H1 (cell line): ENCODE measurements at regions not wholly inside any gene's neighbourhood (a gene's known extent, or its start where the extent isn't known, plus 50 kb on each side); places are given as distances from the start of the nearest gene placed in this dataset.

Source experiments
- CTCF ChIA-PET: fragments of 300-600 bp; sonication (Branson Sonifier 250); formaldehyde crosslinking; loops from one replicate; lab custom pipeline; 2021; ENCODE audit not compliant: partially characterized antibody; lab: Charles Lee
- POLR2A ChIA-PET: fragments of 300-600 bp; sonication (Branson Sonifier 250); formaldehyde crosslinking; loops from one replicate; lab custom pipeline; 2021; ENCODE audit warnings: inconsistent platforms; ENCODE audit not compliant: partially characterized antibody; lab: Charles Lee
- DNase-seq, 2 experiments: peaks; one replicate each; pipeline versions ENCODE4 v3.0.0 to v3.0.0-alpha.2; 2010 to 2022; ENCODE audit warnings: low spot score in 2 of 2, low read depth in 1 of 2, mixed read lengths in 1 of 2
- FAIRE-seq: peaks from 2 replicates; lab custom pipeline; 2011; peaks lifted over from hg19 to GRCh38; lab: Jason Lieb, UNC
- H2AFZ ChIP-seq: 2 replicates; pipeline ENCODE4 v1.8.1; 2012; ENCODE audit warnings: low read length, inconsistent platforms
- H2AK5ac ChIP-seq: 2 replicates; pipeline ENCODE4 v1.6.1; 2013; ENCODE audit warnings: low read depth, low read length
- H2BK120ac ChIP-seq: replicated peaks from 2 replicates; pipeline ENCODE3; 2013; ENCODE audit warnings: low read depth, low read length, inconsistent platforms
- H2BK12ac ChIP-seq: 2 replicates; pipeline ENCODE4 v1.6.1; 2013; ENCODE audit warnings: low read depth, low read length
- H2BK15ac ChIP-seq: 2 replicates; pipeline ENCODE4 v1.6.1; 2013; ENCODE audit warnings: low read length
- H2BK20ac ChIP-seq: 2 replicates; pipeline ENCODE4 v1.6.1; 2013; ENCODE audit warnings: low read length
- H2BK5ac ChIP-seq: 2 replicates; pipeline ENCODE4 v1.6.1; 2013; ENCODE audit warnings: low read depth, low read length
- H3K14ac ChIP-seq: 2 replicates; pipeline ENCODE4 v1.6.1; 2013; ENCODE audit warnings: inconsistent platforms; ENCODE audit not compliant: insufficient read length
- H3K18ac ChIP-seq: 2 replicates; pipeline ENCODE4 v1.6.1; 2013; ENCODE audit warnings: low read length; ENCODE audit errors: extremely low read depth
- H3K23ac ChIP-seq: 2 replicates; pipeline ENCODE4 v1.6.1; 2013; ENCODE audit warnings: inconsistent platforms; ENCODE audit not compliant: insufficient read length
- H3K23me2 ChIP-seq: 2 replicates; pipeline ENCODE4 v1.6.1; 2013; ENCODE audit warnings: low read depth, low read length
- H3K27ac ChIP-seq: 2 replicates; pipeline ENCODE4 v1.6.1; 2011; ENCODE audit warnings: low read depth, low read length, inconsistent platforms
- H3K27me3 ChIP-seq, 4 experiments: replicated peaks in 1 of 4; 1 replicate in 1 of 4; 2 replicates in 3 of 4; pipeline versions ENCODE4 v1.6.1 to v1.8.1; 2011 to 2013; ENCODE audit warnings: low read length in 3 of 4, mild to moderate bottlenecking in 3 of 4, inconsistent platforms in 2 of 4, mixed read lengths in 2 of 4, moderate library complexity in 1 of 4; ENCODE audit not compliant: control insufficient read depth in 3 of 4, insufficient read depth in 3 of 4; ENCODE audit errors: extremely low read depth in 1 of 4
- H3K36me3 ChIP-seq, 4 experiments: 2 replicates each; pipeline versions ENCODE4 v1.6.1 to v1.8.1; 2011 to 2013; ENCODE audit warnings: mild to moderate bottlenecking in 4 of 4, low read length in 3 of 4, moderate library complexity in 2 of 4, control low read depth in 1 of 4, inconsistent platforms in 1 of 4; ENCODE audit not compliant: insufficient read depth in 4 of 4, control insufficient read depth in 2 of 4
- H3K4ac ChIP-seq: replicated peaks from 2 replicates; pipeline ENCODE3; 2013; ENCODE audit warnings: low read length, low read depth, mixed read lengths, inconsistent platforms; ENCODE audit not compliant: insufficient read length
- H3K4me1 ChIP-seq, 4 experiments: replicated peaks in 1 of 4; 1 replicate in 1 of 4; 2 replicates in 3 of 4; pipeline versions ENCODE4 v1.6.1 to v1.8.1; 2011 to 2013; ENCODE audit warnings: low read length in 3 of 4, inconsistent platforms in 2 of 4, mixed read lengths in 1 of 4; ENCODE audit not compliant: insufficient read depth in 4 of 4, control insufficient read depth in 3 of 4
- H3K4me2 ChIP-seq, 2 experiments: 2 replicates each; pipeline versions ENCODE4 v1.6.1 to v1.8.1; 2011 to 2013; ENCODE audit warnings: low read depth in 2 of 2, low read length in 2 of 2, control low read depth in 1 of 2, inconsistent platforms in 1 of 2, mild to moderate bottlenecking in 1 of 2; ENCODE audit not compliant: insufficient read depth in 1 of 2
- H3K4me3 ChIP-seq, 4 experiments: fragments of 200-600, 300-600 bp in 1 of 4; sonication (generic), shearing (Covaris generic), sonication (Bioruptor Twin) in 1 of 4; 2 replicates each; pipeline versions ENCODE4 v1.5.1 to v1.8.1; 2011 to 2016; ENCODE audit warnings: low read length in 4 of 4, low read depth in 3 of 4, control low read depth in 2 of 4, inconsistent platforms in 2 of 4, mild to moderate bottlenecking in 2 of 4, mixed read lengths in 1 of 4, moderate library complexity in 1 of 4; ENCODE audit not compliant: insufficient read depth in 2 of 4; ENCODE audit errors: extremely low read depth in 1 of 4
- H3K56ac ChIP-seq: replicated peaks from 2 replicates; pipeline ENCODE3; 2013; ENCODE audit warnings: low read depth, mild to moderate bottlenecking, mixed read lengths, low read length, inconsistent platforms; ENCODE audit not compliant: insufficient read length
- H3K79me1 ChIP-seq: 2 replicates; pipeline ENCODE4 v1.6.1; 2013; ENCODE audit warnings: low read depth, low read length, control low read depth
- H3K79me2 ChIP-seq, 2 experiments: 2 replicates each; pipeline versions ENCODE4 v1.6.1 to v1.8.1; 2012 to 2013; ENCODE audit warnings: low read length in 2 of 2, mild to moderate bottlenecking in 2 of 2, inconsistent platforms in 1 of 2; ENCODE audit not compliant: insufficient read depth in 2 of 2, control insufficient read depth in 1 of 2
- H3K9ac ChIP-seq, 4 experiments: replicated peaks in 1 of 4; 1 replicate in 1 of 4; 2 replicates in 3 of 4; pipeline versions ENCODE4 v1.6.1 to v1.8.1; 2011 to 2013; ENCODE audit warnings: low read depth in 3 of 4, low read length in 3 of 4, control low read depth in 2 of 4, mild to moderate bottlenecking in 2 of 4, moderate library complexity in 2 of 4, inconsistent platforms in 1 of 4; ENCODE audit errors: extremely low read depth in 1 of 4
- H3K9me3 ChIP-seq, 2 experiments: 2 replicates each; pipeline versions ENCODE4 v1.6.1 to v1.8.1; 2012 to 2013; ENCODE audit warnings: mild to moderate bottlenecking in 2 of 2, moderate library complexity in 2 of 2, control low read depth in 1 of 2, inconsistent platforms in 1 of 2, low read depth in 1 of 2, low read length in 1 of 2, mixed read lengths in 1 of 2; ENCODE audit not compliant: insufficient read depth in 2 of 2
- H4K20me1 ChIP-seq, 2 experiments: replicated peaks in 1 of 2; 2 replicates each; pipeline versions ENCODE3 to v1.8.1; 2011 to 2013; ENCODE audit warnings: inconsistent platforms in 2 of 2, low read length in 2 of 2, mild to moderate bottlenecking in 1 of 2; ENCODE audit not compliant: insufficient read depth in 2 of 2, control insufficient read depth in 1 of 2
- H4K5ac ChIP-seq: 2 replicates; pipeline ENCODE4 v1.6.1; 2013; ENCODE audit warnings: low read length, low read depth, mixed read lengths, inconsistent platforms; ENCODE audit not compliant: insufficient read length
- H4K8ac ChIP-seq: 2 replicates; pipeline ENCODE4 v1.8.0; 2013; ENCODE audit warnings: mild to moderate bottlenecking, moderate library complexity, low read length, inconsistent platforms; ENCODE audit not compliant: insufficient read depth; ENCODE audit errors: extremely low read depth
- H4K91ac ChIP-seq: replicated peaks from 2 replicates; pipeline ENCODE3; 2013; ENCODE audit warnings: low read length, mixed read lengths, inconsistent platforms; ENCODE audit not compliant: insufficient read length
- POLR2AphosphoS5 ChIP-seq: IDR thresholded peaks from 2 replicates; pipeline ENCODE4 v1.6.1; 2011; ENCODE audit warnings: low read depth, low read length
- WGBS, 2 experiments: shearing (Covaris generic) in 1 of 2; methylation state at CpG; one replicate each; pipeline versions ENCODE4 v1.1.6 to v1.1.7; 2013 to 2015; ENCODE audit warnings: low lambda C conversion rate in 2 of 2, mixed read lengths in 2 of 2, inconsistent platforms in 1 of 2, low coverage in 1 of 2, missing lambda C conversion rate in 1 of 2; ENCODE audit not compliant: insufficient replicate concordance in 2 of 2, insufficient coverage in 1 of 2, insufficient read length in 1 of 2; ENCODE audit errors: extremely low coverage in 1 of 2, missing lambda C conversion rate in 1 of 2; 5-methylcytosine and 5-hydroxymethylcytosine counted together
- TF ChIP-seq, protein P1 (sequence below): IDR thresholded peaks from 2 replicates; pipeline ENCODE4 v1.6.1; 2012; ENCODE audit warnings: inconsistent platforms

DNA sequence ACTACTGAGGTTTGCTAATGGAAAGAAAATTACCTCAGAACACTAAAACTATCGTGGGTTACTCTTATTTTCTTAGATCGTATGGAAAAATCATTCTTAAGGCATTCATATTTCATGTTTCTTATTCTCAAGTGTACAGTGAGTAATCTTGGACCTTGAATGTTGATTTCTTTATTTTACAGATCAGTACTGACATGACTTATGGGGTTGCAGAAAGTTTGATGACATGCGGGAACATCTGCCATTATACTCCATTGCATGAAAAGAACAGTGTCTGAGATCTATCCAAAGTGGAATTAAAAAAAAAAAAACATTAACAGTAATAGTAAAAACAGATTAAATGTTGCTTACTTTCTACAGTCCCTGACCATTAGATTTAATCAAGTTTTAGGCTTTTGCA lies 1290.2 kb upstream of the WWC1 start:
- Histone ChIP-seq H4K8ac (no peak overlapping the region), H3K36me3 (no peaks in the 10 kb centered on the region), H3K4me3 (no peak overlapping the region), H4K5ac (no peak overlapping the region), H3K4ac (no peak overlapping the region), H3K23me2 (no peaks in the 10 kb centered on the region), H3K23ac (no peak overlapping the region), H3K79me2 (no peaks in the 10 kb centered on the region), H2AFZ (no peak overlapping the region), H3K14ac (no peak overlapping the region), H3K79me1 (no peaks in the 10 kb centered on the region), H3K9ac (no peak overlapping the region), H3K4me2 (no peak overlapping the region), H4K20me1 (no peaks in the 10 kb centered on the region), H3K56ac (no peak overlapping the region), H2AK5ac (no peak overlapping the region), H4K91ac (no peak overlapping the region), H2BK15ac (no peak overlapping the region), H3K9me3 (no peaks in the 10 kb centered on the region), H3K18ac (no peak overlapping the region), H2BK12ac (no peak overlapping the region), H3K4me1 (peaks cover 0 to 3% (median 0%) of the 10 kb centered on the region in 4 experiments; a peak in 1 of 7 replicates), H3K27ac (no peak overlapping the region), H2BK120ac (no peak overlapping the region), H2BK20ac (no peak overlapping the region), H2BK5ac (no peak overlapping the region), H3K27me3 (no peaks in the 10 kb centered on the region)
- FAIRE-seq, result no peak
- ChIA-PET POLR2A (no interaction called here), CTCF (no interaction called here)
- DNase-seq, result no peak
- WGBS, 2 experiments, result 89% methylated on average over 3 of the region's 3 CpGs; no CpG with 5 or more reads in 1 of the 2 experiments
- TF ChIP-seq, protein P1, sequence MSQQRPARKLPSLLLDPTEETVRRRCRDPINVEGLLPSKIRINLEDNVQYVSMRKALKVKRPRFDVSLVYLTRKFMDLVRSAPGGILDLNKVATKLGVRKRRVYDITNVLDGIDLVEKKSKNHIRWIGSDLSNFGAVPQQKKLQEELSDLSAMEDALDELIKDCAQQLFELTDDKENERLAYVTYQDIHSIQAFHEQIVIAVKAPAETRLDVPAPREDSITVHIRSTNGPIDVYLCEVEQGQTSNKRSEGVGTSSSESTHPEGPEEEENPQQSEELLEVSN, result no peak
- TF ChIP-seq POLR2AphosphoS5, result no peak
